ENCODE measurements at regions not wholly inside any gene's neighbourhood (a gene's known extent, or its start where the extent isn't known, plus 50 kb on each side); places are given as distances from the start of the nearest gene placed in this dataset.

- POLR2A ChIA-PET = no interaction called here
Observed at GRCh38 chr9:108748776-108749175, 107.0 kb downstream of the ACTL7B start.

GRCh38 chr9:108746864-108747263, 108.9 kb downstream of the ACTL7B start:
- no peak overlapping the region for H3K4me3 ChIP-seq (ENCODE audit: low read depth, low read length)
- TF ChIP-seq CTCF (IDR thresholded peaks at IDR 0.05; ENCODE audit: insufficient read depth, low read length, missing control alignments) = no peak
- CTCF ChIA-PET = interaction anchor here (1.6 kb wide), 1 partner anchor 9 kb away, joined by 4 read pairs; no protein-coding TSS in a partner anchor
- POLR2A ChIA-PET = no interaction called here
- peak; percentile 16 for DNase-seq (ENCODE audit: low read depth, low spot score)

More at GRCh38 chr9:108748776-108749175, 107.0 kb downstream of the ACTL7B start:
- no peak for TF ChIP-seq CTCF (IDR thresholded peaks at IDR 0.05; ENCODE audit: insufficient read depth, low read length, missing control alignments)
- no peak for DNase-seq (ENCODE audit: low read depth, low spot score)
- CTCF ChIA-PET = interaction anchor here (0.7 to 2.2 kb wide), 2 partner anchors 13 to 14 kb away, joined by 3 to 6 read pairs; no protein-coding TSS in a partner anchor
- H3K4me3 ChIP-seq (ENCODE audit: low read depth, low read length) = no peak overlapping the region

- H3K4me3 ChIP-seq (ENCODE audit: low read depth, low read length) = no peak overlapping the region
- CTCF ChIA-PET = no interaction called here
- DNase-seq (ENCODE audit: low read depth, low spot score) = no peak
- POLR2A ChIA-PET = no interaction called here
- TF ChIP-seq CTCF (IDR thresholded peaks at IDR 0.05; ENCODE audit: insufficient read depth, low read length, missing control alignments) = no peak
Observed at GRCh38 chr9:108746001-108746400, 109.8 kb downstream of the ACTL7B start.

GRCh38 chr9:108744641-108745040, 111.1 kb downstream of the ACTL7B start:
- POLR2A ChIA-PET = no interaction called here
- CTCF ChIA-PET = no interaction called here
- TF ChIP-seq CTCF (IDR thresholded peaks at IDR 0.05; ENCODE audit: insufficient read depth, low read length, missing control alignments) = no peak
- DNase-seq (ENCODE audit: low read depth, low spot score) = no peak
- H3K4me3 ChIP-seq (ENCODE audit: low read depth, low read length) = no peak overlapping the region

- no peak for DNase-seq (ENCODE audit: low read depth, low spot score)
- H3K4me3 ChIP-seq (ENCODE audit: low read depth, low read length) = no peak overlapping the region
- ChIA-PET POLR2A (no interaction called here), CTCF (no interaction called here)
- no peak for TF ChIP-seq CTCF (IDR thresholded peaks at IDR 0.05; ENCODE audit: insufficient read depth, low read length, missing control alignments)
Observed at GRCh38 chr9:108743901-108744371, 111.8 kb downstream of the ACTL7B start.

GRCh38 chr9:108743416-108743815, 112.4 kb downstream of the ACTL7B start:
- H3K4me3 ChIP-seq (ENCODE audit: low read depth, low read length) = no peak overlapping the region
- CTCF ChIA-PET = no interaction called here
- no peak for DNase-seq (ENCODE audit: low read depth, low spot score)

More at GRCh38 chr9:108743416-108743815, 112.4 kb downstream of the ACTL7B start:
- POLR2A ChIA-PET = no interaction called here
- TF ChIP-seq CTCF (IDR thresholded peaks at IDR 0.05; ENCODE audit: insufficient read depth, low read length, missing control alignments) = no peak
